ENCODE measurements at regions not wholly inside any gene's neighbourhood (a gene's known extent, or its start where the extent isn't known, plus 50 kb on each side); places are given as distances from the start of the nearest gene placed in this dataset.

DNA sequence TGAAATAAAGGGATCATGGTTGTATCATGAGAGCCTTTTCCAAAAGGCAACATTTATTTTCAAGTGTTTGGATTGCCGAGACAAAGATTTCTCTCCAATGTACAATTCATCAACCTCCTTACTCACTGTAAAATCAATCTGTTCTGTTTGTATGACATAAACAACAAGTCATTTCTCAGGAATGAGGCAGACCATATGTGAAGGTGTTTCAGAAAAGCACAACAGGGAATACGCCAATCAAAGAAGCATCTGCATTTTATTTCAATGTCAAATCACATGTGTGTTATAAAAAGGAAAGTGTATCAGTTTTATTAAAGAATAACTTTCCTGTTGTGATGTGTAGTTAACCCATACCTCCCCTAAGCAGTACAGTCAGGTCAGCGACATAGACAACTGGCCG is 653.7 kb downstream of the TFAP2A start:
- H3K4me3 ChIP-seq: no peak overlapping the region
- H3K27ac ChIP-seq: no peak overlapping the region
- no peaks in the 10 kb centered on the region for H3K4me1 ChIP-seq
- in situ Hi-C loops (cut with MboI; ENCODE audit: low sequenced_read_pairs in 4 of 4): no loop called here
- TF ChIP-seq CTCF (IDR thresholded peaks at IDR 0.05 in 4 of 5, conservative IDR thresholded peaks at IDR 0.05 in 1 of 5) (no peak), POLR2A (IDR thresholded peaks at IDR 0.05) (no peak)
- no peaks in the 10 kb centered on the region for H3K9me3 ChIP-seq
- intact Hi-C loops (cut with DNase I; ENCODE audit: low total_unique reads): no loop called here
- ATAC-seq: no peak
- no peak for DNase-seq
- no peaks in the 10 kb centered on the region for H3K27me3 ChIP-seq
- no peaks in the 10 kb centered on the region for H3K36me3 ChIP-seq

DNA sequence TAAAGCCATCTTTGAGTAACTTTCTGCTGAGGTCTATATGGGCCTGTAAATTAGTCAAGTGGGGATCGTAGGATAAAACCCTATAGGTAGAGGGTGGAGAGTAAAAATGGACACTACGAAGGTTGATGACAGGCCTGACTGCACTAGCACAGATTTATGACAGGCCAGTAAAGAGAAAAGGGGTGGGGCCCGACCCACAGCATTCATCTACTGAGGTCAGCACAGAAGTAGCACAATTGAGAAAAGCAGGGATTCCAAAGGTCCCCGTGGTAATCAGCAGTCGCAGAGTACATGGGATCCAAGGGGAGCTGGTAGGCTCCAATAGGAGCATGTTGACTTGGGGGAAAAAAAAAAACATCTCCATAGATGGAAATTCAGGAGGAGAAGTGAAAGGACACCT is 660.4 kb downstream of the TFAP2A start:
- DNase-seq: no peak
- in situ Hi-C loops (cut with MboI; ENCODE audit: low sequenced_read_pairs in 4 of 4): no loop called here
- H3K27ac ChIP-seq: no peak overlapping the region
- no peaks in the 10 kb centered on the region for H3K27me3 ChIP-seq
- ATAC-seq: no peak
- intact Hi-C loops (cut with DNase I; ENCODE audit: low total_unique reads): no loop called here
- H3K36me3 ChIP-seq: no peaks in the 10 kb centered on the region
- H3K4me3 ChIP-seq: no peak overlapping the region
- no peaks in the 10 kb centered on the region for H3K9me3 ChIP-seq
- TF ChIP-seq CTCF (IDR thresholded peaks at IDR 0.05 in 4 of 5, conservative IDR thresholded peaks at IDR 0.05 in 1 of 5) (no peak), POLR2A (IDR thresholded peaks at IDR 0.05) (no peak)
- H3K4me1 ChIP-seq: no peaks in the 10 kb centered on the region

GRCh38 chr6:9745966-9746365 is 668.9 kb downstream of the TFAP2A start:
- ATAC-seq (no peak), DNase-seq (no peak)
- intact Hi-C loops (cut with DNase I; ENCODE audit: low total_unique reads) (no loop called here), in situ Hi-C loops (cut with MboI; ENCODE audit: low sequenced_read_pairs in 4 of 4) (no loop called here)
- Histone ChIP-seq H3K27me3 (no peaks in the 10 kb centered on the region), H3K36me3 (no peaks in the 10 kb centered on the region), H3K4me1 (no peaks in the 10 kb centered on the region), H3K27ac (no peak overlapping the region), H3K9me3 (no peaks in the 10 kb centered on the region), H3K4me3 (no peak overlapping the region)
- no peak for TF ChIP-seq CTCF (IDR thresholded peaks at IDR 0.05 in 4 of 5, conservative IDR thresholded peaks at IDR 0.05 in 1 of 5)
- no peak for TF ChIP-seq POLR2A (IDR thresholded peaks at IDR 0.05)

- Histone ChIP-seq H3K36me3 (no peaks in the 10 kb centered on the region), H3K4me3 (no peak overlapping the region), H3K9me3 (no peaks in the 10 kb centered on the region), H3K27me3 (no peaks in the 10 kb centered on the region), H3K4me1 (no peaks in the 10 kb centered on the region), H3K27ac (no peak overlapping the region)
- intact Hi-C loops (cut with DNase I; ENCODE audit: low total_unique reads): no loop called here
- in situ Hi-C loops (cut with MboI; ENCODE audit: low sequenced_read_pairs in 4 of 4): no loop called here
- no peak for DNase-seq
- TF ChIP-seq POLR2A (IDR thresholded peaks at IDR 0.05): no peak
- TF ChIP-seq CTCF (IDR thresholded peaks at IDR 0.05 in 4 of 5, conservative IDR thresholded peaks at IDR 0.05 in 1 of 5): no peak
- no peak for ATAC-seq
Measured at GRCh38 chr6:9745476-9745875, 669.4 kb downstream of the TFAP2A start.

GRCh38 chr6:9744119-9744518 is 670.8 kb downstream of the TFAP2A start:
- H3K4me3 ChIP-seq: no peak overlapping the region
- H3K27me3 ChIP-seq: no peaks in the 10 kb centered on the region
- in situ Hi-C loops (cut with MboI; ENCODE audit: low sequenced_read_pairs in 4 of 4) (no loop called here), intact Hi-C loops (cut with DNase I; ENCODE audit: low total_unique reads) (no loop called here)
- ATAC-seq: no peak
- no peaks in the 10 kb centered on the region for H3K4me1 ChIP-seq
- TF ChIP-seq POLR2A (IDR thresholded peaks at IDR 0.05) (no peak), CTCF (IDR thresholded peaks at IDR 0.05 in 4 of 5, conservative IDR thresholded peaks at IDR 0.05 in 1 of 5) (no peak)
- no peak for DNase-seq
- H3K36me3 ChIP-seq: no peaks in the 10 kb centered on the region
- no peaks in the 10 kb centered on the region for H3K9me3 ChIP-seq
- H3K27ac ChIP-seq: no peak overlapping the region

Data from gastrocnemius medialis (tissue), 4 donors.